Astrocyte of the cerebellum (primary cell): ENCODE measurements at regions not wholly inside any gene's neighbourhood (a gene's known extent, or its start where the extent isn't known, plus 50 kb on each side); places are given as distances from the start of the nearest gene placed in this dataset.

Source experiments
- DNase-seq: peaks from one replicate; pipeline ENCODE4 v3.0.0-alpha.2; 2011; ENCODE audit warnings: low read depth
- H3K4me3 ChIP-seq: 2 replicates; pipeline ENCODE4 v1.5.1; 2011; ENCODE audit warnings: mild to moderate bottlenecking, low read depth, low read length, moderate library complexity
- CTCF ChIP-seq: IDR thresholded peaks from 2 replicates; pipeline ENCODE4 v1.5.1; 2012; ENCODE audit warnings: low read length, low read depth, moderate library complexity, mild to moderate bottlenecking; ENCODE audit errors: missing control alignments
- in situ Hi-C: cut with HindIII; loops from 2 replicates; pipeline ENCODE4 v1.10.0; 2017; ENCODE audit warnings: low sequenced_read_pairs

- no peak for DNase-seq
- in situ Hi-C loops: no loop called here
- H3K4me3 ChIP-seq: no peak overlapping the region
- TF ChIP-seq CTCF: no peak
These were observed 322.3 kb upstream of the IGFBP3 start for GRCh38 chr7:46243406-46243805.

GRCh38 chr7:46239846-46240245, 318.8 kb upstream of the IGFBP3 start:
- no peak overlapping the region for H3K4me3 ChIP-seq
- in situ Hi-C loops: no loop called here
- DNase-seq: no peak
- no peak for TF ChIP-seq CTCF

GRCh38 chr7:46237466-46237865, 316.4 kb upstream of the IGFBP3 start:
- no peak for DNase-seq
- no peak for TF ChIP-seq CTCF
- in situ Hi-C loops: no loop called here
- no peak overlapping the region for H3K4me3 ChIP-seq

- in situ Hi-C loops: no loop called here
- TF ChIP-seq CTCF: no peak
- DNase-seq: no peak
- no peak overlapping the region for H3K4me3 ChIP-seq
These were observed 312.7 kb upstream of the IGFBP3 start for GRCh38 chr7:46233585-46234329.

DNA sequence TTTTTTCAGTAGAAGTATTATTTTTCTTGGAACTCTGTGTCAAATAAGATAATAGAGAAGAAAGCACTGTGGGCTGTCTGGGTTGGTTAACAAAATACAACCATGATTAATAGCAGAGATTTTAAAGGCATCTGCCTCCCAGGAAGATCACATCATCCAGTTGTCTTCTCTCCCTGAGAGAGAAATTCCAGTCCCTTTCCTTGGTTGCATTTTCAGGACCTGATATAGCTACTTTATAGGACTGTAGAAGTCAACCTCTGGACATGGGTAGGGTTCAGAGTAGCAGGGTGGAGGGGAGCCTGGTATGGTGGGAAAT, 309.9 kb upstream of the IGFBP3 start:
- no peak for DNase-seq
- no peak overlapping the region for H3K4me3 ChIP-seq
- no peak for TF ChIP-seq CTCF
- in situ Hi-C loops: no loop called here

DNA sequence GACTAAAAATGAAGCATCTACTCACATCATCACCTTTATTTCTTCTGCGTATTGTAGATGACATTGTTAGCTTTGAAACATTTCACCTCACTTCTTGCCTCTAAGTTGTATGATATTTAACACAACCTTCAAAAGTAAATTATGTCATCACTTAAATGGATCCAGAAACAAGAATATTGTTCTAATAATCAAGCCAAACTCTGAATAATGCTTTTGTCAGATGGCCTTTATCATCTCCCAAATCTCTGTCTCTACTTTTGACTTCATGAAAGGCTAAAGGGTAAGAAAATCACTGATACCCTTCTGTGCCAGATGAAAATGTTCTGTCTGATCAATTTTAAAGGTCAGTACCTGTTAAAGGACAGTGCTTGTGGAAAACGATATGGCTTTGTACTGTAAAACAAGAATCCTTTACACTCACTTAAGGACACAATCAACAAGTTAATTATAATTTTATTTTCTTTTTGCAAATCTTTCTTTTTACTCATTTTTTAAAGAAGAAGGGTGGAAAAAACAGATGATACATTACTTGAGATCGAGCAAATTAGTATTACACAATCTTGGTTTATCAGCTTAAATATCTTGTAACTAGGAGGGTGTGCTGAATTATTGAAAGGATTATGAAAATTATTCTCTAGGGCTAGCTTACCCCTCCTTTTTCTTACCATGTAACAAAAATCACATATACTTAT, 309.4 kb upstream of the IGFBP3 start:
- in situ Hi-C loops: no loop called here
- DNase-seq: no peak
- no peak for TF ChIP-seq CTCF
- H3K4me3 ChIP-seq: no peak overlapping the region
